HepG2 (cell line): ENCODE measurements at regions not wholly inside any gene's neighbourhood (a gene's known extent, or its start where the extent isn't known, plus 50 kb on each side); places are given as distances from the start of the nearest gene placed in this dataset.

ENCODE experiments used
- ATAC-seq: fragments of 200-7000 bp; cut with Tn5 transposase; 3 replicates; pipeline ENCODE4 v1.9.1; 2020; ENCODE audit warnings: mild to moderate bottlenecking, moderate library complexity
- BruUV-seq: library from RNA; stranded (reverse); fragments of 400-500 nt; replicated peaks from 2 replicates; lab custom pipeline; 2021; lab: Mats Ljungman, UMichigan
- CTCF ChIA-PET: fragments of 300-600 bp; formaldehyde crosslinking; extraction: SDS; loops from one replicate; lab custom pipeline; 2021; ENCODE audit warnings: low total read pairs, inconsistent platforms, low intra/inter-chr PET ratio; lab: Yijun Ruan, JAX
- POLR2A ChIA-PET: fragments of 350-600 bp; sonication (Branson Sonifier 250); formaldehyde crosslinking; loops from one replicate; lab custom pipeline; 2020; ENCODE audit warnings: antibody characterized with exemption, inconsistent platforms; lab: Yijun Ruan, JAX
- DNase-seq: peaks from one replicate; pipeline ENCODE4 v3.0.0-alpha.2; 2015; ENCODE audit warnings: low spot score
- FAIRE-seq: peaks from 3 replicates; lab custom pipeline; 2011; peaks lifted over from hg19 to GRCh38; lab: Jason Lieb, UNC
- H2AFZ ChIP-seq: one replicate; pipeline ENCODE4 v1.6.1; 2011; ENCODE audit warnings: low read length, inconsistent platforms
- H3K27ac ChIP-seq: fragments of 300-600 bp; 3 replicates; pipeline ENCODE4 v1.8.0; 2011; ENCODE audit warnings: mixed run types, mild to moderate bottlenecking, mixed read lengths, low read length, inconsistent platforms; ENCODE audit not compliant: insufficient read depth; ENCODE audit errors: extremely low read length
- H3K27me3 ChIP-seq, 2 experiments: fragments of 200-600 bp in 1 of 2; 2 replicates in 1 of 2; 3 replicates in 1 of 2; pipeline versions ENCODE4 v1.6.0 to v1.8.0; 2011; ENCODE audit warnings: low read length in 2 of 2, mild to moderate bottlenecking in 2 of 2, moderate library complexity in 2 of 2, inconsistent platforms in 1 of 2; ENCODE audit not compliant: insufficient read depth in 2 of 2, control insufficient read depth in 1 of 2
- H3K36me3 ChIP-seq, 2 experiments: fragments of 200-600 bp in 1 of 2; replicated peaks in 1 of 2; 2 replicates in 1 of 2; 3 replicates in 1 of 2; pipeline versions ENCODE4 v1.5.1 to v1.8.0; 2011; ENCODE audit warnings: low read length in 2 of 2, inconsistent platforms in 1 of 2; ENCODE audit not compliant: insufficient read depth in 2 of 2, control insufficient read depth in 1 of 2
- H3K4me1 ChIP-seq: 2 replicates; pipeline ENCODE4 v1.5.1; 2012; ENCODE audit warnings: low read length, inconsistent platforms; ENCODE audit not compliant: insufficient read depth
- H3K4me2 ChIP-seq: 2 replicates; pipeline ENCODE4 v1.6.0; 2011; ENCODE audit warnings: low read depth, low read length, inconsistent platforms
- H3K4me3 ChIP-seq, 3 experiments: fragments of 200-600 bp in 1 of 3; sonication (generic), shearing (Covaris generic) in 1 of 3; replicated peaks in 1 of 3; 2 replicates each; pipeline ENCODE4 v1.5.1; 2011 to 2016; ENCODE audit warnings: low read length in 3 of 3, inconsistent platforms in 2 of 3, low read depth in 2 of 3, mild to moderate bottlenecking in 2 of 3, control low read depth in 1 of 3, mixed read lengths in 1 of 3; ENCODE audit not compliant: insufficient read depth in 1 of 3
- H3K79me2 ChIP-seq: one replicate; pipeline ENCODE4 v1.6.1; 2011; ENCODE audit warnings: low read length, inconsistent platforms; ENCODE audit not compliant: insufficient read depth
- H3K9ac ChIP-seq: 2 replicates; pipeline ENCODE4 v1.6.0; 2011; ENCODE audit warnings: mild to moderate bottlenecking, low read depth, low read length, inconsistent platforms; ENCODE audit not compliant: insufficient read depth
- H3K9me3 ChIP-seq: 2 replicates; pipeline ENCODE4 v1.5.1; 2012; ENCODE audit warnings: mild to moderate bottlenecking, low read length
- H4K20me1 ChIP-seq: 2 replicates; pipeline ENCODE4 v1.6.0; 2011; ENCODE audit warnings: inconsistent platforms, mild to moderate bottlenecking, low read length, moderate library complexity; ENCODE audit not compliant: insufficient read depth
- CBX5 ChIP-seq: sonication (generic); formaldehyde crosslinking; IDR thresholded peaks from 2 replicates; pipeline ENCODE4 v1.4.0; 2020; ENCODE audit warnings: missing genetic modification reagents, borderline replicate concordance
- CC2D1A ChIP-seq: sonication (generic); formaldehyde crosslinking; IDR thresholded peaks from 2 replicates; pipeline ENCODE4 v1.8.1; 2023; ENCODE audit warnings: mild to moderate bottlenecking, missing genetic modification reagents
- DPF2 ChIP-seq: sonication (generic); formaldehyde crosslinking; IDR thresholded peaks from 2 replicates; pipeline ENCODE4 v1.4.0; 2020; ENCODE audit warnings: mild to moderate bottlenecking, low read depth, missing genetic modification reagents, borderline replicate concordance
- ETV6 ChIP-seq: sonication (generic); formaldehyde crosslinking; conservative IDR thresholded peaks from 2 replicates; pipeline ENCODE4 v1.4.0; 2020; ENCODE audit warnings: missing genetic modification reagents
- IKZF1 ChIP-seq: fragments of 450-650 bp; IDR thresholded peaks from 2 replicates; pipeline ENCODE4 v1.7.1; 2016
- MAFK ChIP-seq, 2 experiments: IDR thresholded peaks in 1 of 2; conservative IDR thresholded peaks in 1 of 2; 2 replicates each; pipeline ENCODE4 v1.6.1; 2011; ENCODE audit warnings: improper control_type of control experiment in 2 of 2, low read length in 2 of 2
- PAX8 ChIP-seq: sonication (generic); formaldehyde crosslinking; IDR thresholded peaks from 2 replicates; pipeline ENCODE4 v1.8.0; 2022; ENCODE audit warnings: mild to moderate bottlenecking, missing genetic modification reagents, borderline replicate concordance
- SP5 ChIP-seq: IDR thresholded peaks from 2 replicates; pipeline ENCODE4 v1.6.1; 2016; ENCODE audit warnings: low read depth, borderline replicate concordance
- WIZ ChIP-seq: sonication (generic); formaldehyde crosslinking; IDR thresholded peaks from 2 replicates; pipeline ENCODE4 v1.5.1; 2020; ENCODE audit warnings: mild to moderate bottlenecking, missing genetic modification reagents
- ZBTB3 ChIP-seq: sonication (generic); formaldehyde crosslinking; IDR thresholded peaks from 2 replicates; pipeline ENCODE4 v1.4.0; 2020; ENCODE audit warnings: low read depth, mild to moderate bottlenecking, moderate library complexity, missing genetic modification reagents, borderline replicate concordance
- ZFP37 ChIP-seq: sonication (generic); formaldehyde crosslinking; IDR thresholded peaks from 2 replicates; pipeline ENCODE4 v1.4.0; 2020; ENCODE audit warnings: missing genetic modification reagents, borderline replicate concordance
- ZNF251 ChIP-seq: sonication (generic); formaldehyde crosslinking; IDR thresholded peaks from 2 replicates; pipeline ENCODE4 v1.9.0; 2021; ENCODE audit warnings: mild to moderate bottlenecking, missing genetic modification reagents
- ZNF446 ChIP-seq: sonication (generic); formaldehyde crosslinking; IDR thresholded peaks from 2 replicates; pipeline ENCODE4 v1.5.0; 2020; ENCODE audit warnings: mild to moderate bottlenecking, missing genetic modification reagents
- ZNF549 ChIP-seq: sonication (generic); formaldehyde crosslinking; IDR thresholded peaks from 2 replicates; pipeline ENCODE4 v1.5.0; 2020; ENCODE audit warnings: missing genetic modification reagents
- ZNF572 ChIP-seq: sonication (generic); formaldehyde crosslinking; IDR thresholded peaks from 2 replicates; pipeline ENCODE4 v1.5.1; 2020; ENCODE audit warnings: mild to moderate bottlenecking, missing genetic modification reagents
- ZNF619 ChIP-seq: sonication (generic); formaldehyde crosslinking; IDR thresholded peaks from 2 replicates; pipeline ENCODE4 v1.4.0; 2020; ENCODE audit warnings: mild to moderate bottlenecking, missing genetic modification reagents
- ZNF788 ChIP-seq: sonication (generic); formaldehyde crosslinking; IDR thresholded peaks from 2 replicates; pipeline ENCODE4 v1.5.0; 2020; ENCODE audit warnings: mild to moderate bottlenecking, missing genetic modification reagents, borderline replicate concordance
- WGBS: methylation state at CpG from one replicate; pipeline ENCODE4 v1.1.6; 2017; ENCODE audit warnings: low lambda C conversion rate; 5-methylcytosine and 5-hydroxymethylcytosine counted together
- in situ Hi-C: cut with HindIII; loops from 2 replicates; pipeline ENCODE4 v1.10.0; 2017; ENCODE audit warnings: low pct_unique_long_range_greater_than_20kb; ENCODE audit not compliant: extremely low pct_ligation_motif_present
- intact Hi-C: fragments of 100-400 bp; cut with micrococcal nuclease; formaldehyde crosslinking; loops from one replicate; pipeline ENCODE4 v1.10.0; 2022; ENCODE audit not compliant: unreplicated experiment
- TF ChIP-seq, protein P1 (sequence below): sonication (generic); formaldehyde crosslinking; IDR thresholded peaks from 2 replicates; pipeline ENCODE4 v1.5.0; 2020; ENCODE audit warnings: missing genetic modification reagents, mild to moderate bottlenecking, borderline replicate concordance

DNA sequence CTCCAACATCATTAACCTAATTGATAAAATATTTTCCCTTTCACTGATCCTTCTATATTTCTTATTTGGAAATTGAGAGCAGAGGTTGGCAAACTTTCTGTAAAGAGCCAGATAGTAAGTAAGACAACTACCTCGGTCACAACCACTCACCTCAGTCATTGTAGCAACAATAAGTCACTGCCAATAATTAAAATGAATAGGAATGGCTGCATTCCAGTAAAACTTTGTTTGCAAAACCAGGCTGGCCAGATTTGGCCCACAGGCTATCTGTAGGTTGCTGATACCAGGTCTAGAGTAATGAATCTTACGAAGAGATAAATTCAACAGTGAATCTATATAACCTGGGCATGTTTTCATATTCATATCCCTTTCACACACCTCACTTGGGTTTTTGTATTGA is 316.2 kb upstream of the TBC1D5 start:
- BruUV-seq, result no TSS peak
- Histone ChIP-seq H4K20me1 (no peaks in the 10 kb centered on the region), H3K27ac (no peak overlapping the region), H3K9me3 (no peaks in the 10 kb centered on the region), H3K27me3 (no peaks in the 10 kb centered on the region), H3K79me2 (no peaks in the 10 kb centered on the region), H2AFZ (no peak overlapping the region), H3K4me1 (no peaks in the 10 kb centered on the region), H3K4me2 (no peak overlapping the region), H3K4me3 (no peak overlapping the region), H3K36me3 (no peaks in the 10 kb centered on the region), H3K9ac (no peak overlapping the region)
- intact Hi-C loops, result no loop called here
- ChIA-PET CTCF (no interaction called here), POLR2A (no interaction called here)
- DNase-seq (no peak), FAIRE-seq (no peak), ATAC-seq (no peak)
- 8% methylated on average over 2 of the region's 2 CpGs for WGBS
- TF ChIP-seq ZNF549 (CRISPR knock-in tag) (no peak), ZNF619 (CRISPR knock-in tag) (no peak), MAFK (conservative IDR thresholded peaks at IDR 0.05 in 1 of 2, IDR thresholded peaks at IDR 0.05 in 1 of 2; ENCODE audit: low read length in 2 of 2) (no peak), CC2D1A (CRISPR knock-in tag) (no peak), ETV6 (no peak), DPF2 (CRISPR knock-in tag) (no peak), ZNF251 (CRISPR knock-in tag) (no peak), ZNF446 (CRISPR knock-in tag) (no peak)
- in situ Hi-C loops, result no loop called here

DNA sequence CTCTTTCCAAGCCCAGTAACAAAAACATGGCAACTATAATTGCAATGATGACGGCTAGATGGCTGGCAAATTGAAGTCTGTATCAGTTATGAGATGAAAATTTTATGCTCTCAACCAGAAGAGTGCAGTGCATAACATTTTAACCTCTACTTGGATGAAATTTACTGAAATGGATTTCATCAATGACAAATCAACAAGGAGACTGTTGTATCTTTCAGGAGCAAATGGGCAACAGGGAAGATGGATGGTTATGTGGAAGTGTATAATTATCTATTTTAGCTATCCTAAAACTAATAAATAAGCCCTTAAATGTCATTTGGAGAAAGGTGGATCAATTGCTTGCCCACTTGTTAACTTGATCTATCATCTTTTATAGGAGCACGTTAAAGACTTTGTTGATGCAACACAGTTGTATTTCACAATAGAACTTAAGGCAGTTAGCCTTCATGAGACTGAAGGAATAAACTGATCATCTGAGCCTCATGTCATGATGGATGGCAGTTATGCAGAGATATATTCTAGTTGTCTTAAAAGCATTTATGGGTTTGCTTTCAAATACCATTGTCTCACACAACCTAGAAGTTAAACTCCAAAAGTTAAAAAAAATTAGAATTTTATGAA is 315.1 kb upstream of the TBC1D5 start:
- no peaks in the 10 kb centered on the region for H3K4me1 ChIP-seq
- DNase-seq, result no peak
- no peaks in the 10 kb centered on the region for H3K79me2 ChIP-seq
- H3K36me3 ChIP-seq, result no peaks in the 10 kb centered on the region
- no peak overlapping the region for H3K4me2 ChIP-seq
- ATAC-seq, result no peak
- no peak for FAIRE-seq
- H3K9ac ChIP-seq, result no peak overlapping the region
- no peaks in the 10 kb centered on the region for H4K20me1 ChIP-seq
- POLR2A ChIA-PET, result no interaction called here
- 2% methylated on average over 2 of the region's 2 CpGs for WGBS
- no peaks in the 10 kb centered on the region for H3K9me3 ChIP-seq
- H3K27ac ChIP-seq, result no peak overlapping the region
- intact Hi-C loops (no loop called here), in situ Hi-C loops (no loop called here)
- no peak overlapping the region for H3K4me3 ChIP-seq
- CTCF ChIA-PET, result no interaction called here
- no TSS peak for BruUV-seq
- H2AFZ ChIP-seq, result no peak overlapping the region
- H3K27me3 ChIP-seq, result no peaks in the 10 kb centered on the region
- TF ChIP-seq ZBTB3 (CRISPR knock-in tag), result no peak
- TF ChIP-seq, protein P1, sequence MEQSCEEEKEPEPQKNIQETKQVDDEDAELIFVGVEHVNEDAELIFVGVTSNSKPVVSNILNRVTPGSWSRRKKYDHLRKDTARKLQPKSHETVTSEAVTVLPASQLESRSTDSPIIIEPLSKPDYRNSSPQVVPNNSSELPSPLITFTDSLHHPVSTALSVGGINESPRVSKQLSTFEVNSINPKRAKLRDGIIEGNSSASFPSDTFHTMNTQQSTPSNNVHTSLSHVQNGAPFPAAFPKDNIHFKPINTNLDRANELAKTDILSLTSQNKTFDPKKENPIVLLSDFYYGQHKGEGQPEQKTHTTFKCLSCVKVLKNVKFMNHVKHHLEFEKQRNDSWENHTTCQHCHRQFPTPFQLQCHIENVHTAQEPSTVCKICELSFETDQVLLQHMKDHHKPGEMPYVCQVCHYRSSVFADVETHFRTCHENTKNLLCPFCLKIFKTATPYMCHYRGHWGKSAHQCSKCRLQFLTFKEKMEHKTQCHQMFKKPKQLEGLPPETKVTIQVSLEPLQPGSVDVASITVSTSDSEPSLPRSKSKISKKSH (CRISPR knock-in tag), result no peak
- no peak for TF ChIP-seq ZNF788 (CRISPR knock-in tag)
- TF ChIP-seq IKZF1, result no peak
- no peak for TF ChIP-seq ZNF572 (CRISPR knock-in tag)
- no peak for TF ChIP-seq CBX5 (CRISPR knock-in tag)
- TF ChIP-seq PAX8 (CRISPR knock-in tag), result no peak
- TF ChIP-seq ETV6, result no peak
- no peak for TF ChIP-seq SP5 (CRISPR knock-in tag)
- no peak for TF ChIP-seq ZFP37 (CRISPR knock-in tag)
- TF ChIP-seq WIZ, result no peak
